Activated CD4-positive, CD25-positive, alpha-beta regulatory T cell (primary cell): ENCODE measurements at regions not wholly inside any gene's neighbourhood (a gene's known extent, or its start where the extent isn't known, plus 50 kb on each side); places are given as distances from the start of the nearest gene placed in this dataset.

Source experiments
- DNase-seq, 4 experiments: peaks; one replicate each; lab custom pipeline; 2025; lab: John Stamatoyannopoulos, UW

GRCh38 chr21:38151021-38151645 lies 105.7 kb upstream of the KCNJ15 start:
- DNase-seq: no peak

- no peak for DNase-seq
Observed at GRCh38 chr21:38156200-38156599, 100.6 kb upstream of the KCNJ15 start.

DNA sequence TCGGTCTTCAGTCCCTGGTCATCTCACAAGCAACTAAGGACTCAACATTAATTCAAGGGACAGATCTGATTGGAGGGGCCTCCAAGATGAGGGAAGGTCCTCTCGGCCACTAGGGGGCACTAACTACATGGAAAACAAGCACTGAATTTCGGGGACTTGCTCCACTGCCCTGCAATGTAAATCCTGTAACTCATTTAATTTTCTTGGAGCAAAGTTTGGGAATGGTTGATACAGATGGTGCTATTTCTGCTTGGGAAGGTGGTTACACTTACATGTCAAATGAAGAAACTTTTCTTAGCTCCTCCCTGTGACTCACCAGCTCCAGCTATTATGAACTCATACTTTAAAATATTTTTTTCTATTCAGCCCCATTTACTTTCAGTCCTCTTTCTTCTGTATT lies 97.4 kb upstream of the KCNJ15 start:
- peak in 1 of 4 experiments; percentile 16 for DNase-seq

DNA sequence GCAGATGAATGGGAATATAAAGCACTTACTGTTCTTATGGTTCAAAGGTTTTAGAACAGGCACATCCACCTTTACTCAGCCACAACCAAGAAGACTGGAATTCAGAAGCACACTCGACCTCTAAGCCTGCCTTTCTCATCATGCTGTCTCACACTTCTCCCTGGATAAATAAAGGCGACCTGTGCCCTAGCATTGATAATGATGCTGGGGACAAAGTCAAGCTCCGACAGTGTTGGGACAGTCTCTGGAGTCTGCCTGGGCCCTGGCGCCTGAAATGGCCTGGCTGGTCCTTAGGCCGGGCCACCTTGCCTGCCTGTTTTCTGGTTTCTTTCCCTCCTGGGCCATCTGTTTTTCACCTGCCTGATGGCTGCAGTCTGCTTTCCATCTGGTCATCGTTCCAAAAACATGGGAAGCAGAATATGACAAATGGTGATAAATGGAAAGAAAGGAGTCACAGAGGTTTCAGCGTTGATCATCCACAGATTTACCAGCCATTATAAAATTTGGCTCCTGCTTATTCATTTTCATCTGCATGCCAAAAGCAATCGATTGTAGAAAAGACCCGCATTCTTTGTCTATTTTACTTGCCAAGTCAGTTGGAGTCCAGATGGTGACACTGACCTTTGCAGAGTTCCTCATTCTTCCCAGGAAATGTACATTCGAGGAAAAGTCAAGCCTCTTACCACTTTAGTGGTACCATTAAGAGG lies 91.2 kb upstream of the KCNJ15 start:
- DNase-seq: no peak

DNA sequence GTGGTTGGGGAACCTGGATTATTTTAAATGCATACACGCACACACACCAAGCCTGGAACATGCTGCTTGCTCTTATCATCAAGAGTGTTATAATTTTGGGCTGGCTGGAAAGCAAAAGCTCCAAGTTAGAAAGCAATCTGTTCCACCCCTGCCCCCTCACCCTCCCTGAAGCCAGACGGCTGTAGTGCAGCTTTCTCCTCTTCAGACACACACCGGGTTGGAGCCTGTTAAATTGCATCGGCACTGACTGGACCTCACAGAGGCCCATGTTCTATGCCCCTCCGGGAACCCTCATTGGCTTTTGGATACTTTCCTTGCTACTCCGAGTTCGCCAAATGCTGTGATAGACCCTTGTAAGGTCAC lies 90.6 kb upstream of the KCNJ15 start:
- no peak for DNase-seq

- no peak for DNase-seq
Observed at GRCh38 chr21:38167345-38167744, 89.4 kb upstream of the KCNJ15 start.

DNA sequence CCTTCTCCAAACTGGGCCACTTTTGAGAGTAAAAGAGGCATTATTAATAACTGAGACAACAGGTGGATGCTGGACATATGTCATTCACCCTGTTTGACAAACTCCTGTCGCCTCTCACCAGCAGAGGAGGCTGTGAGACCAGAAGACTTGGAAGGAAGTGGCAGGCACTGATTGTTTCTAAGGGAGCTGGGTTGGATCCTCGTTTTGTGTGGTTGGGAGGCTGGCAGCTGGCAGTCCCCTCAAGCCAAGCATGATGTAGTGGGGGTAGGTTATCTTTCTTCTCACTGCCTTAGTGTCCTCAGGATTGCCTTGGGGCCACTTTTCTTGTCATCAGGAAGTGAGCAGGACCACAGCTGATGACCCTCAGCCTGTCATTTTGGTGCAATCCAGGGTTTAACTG lies 86.5 kb upstream of the KCNJ15 start:
- DNase-seq: no peak

- DNase-seq: no peak
Observed at GRCh38 chr21:38170704-38171682, 85.8 kb upstream of the KCNJ15 start.

- no peak for DNase-seq
Observed at GRCh38 chr21:38171723-38172344, 85.0 kb upstream of the KCNJ15 start.

GRCh38 chr21:38173276-38174035 lies 83.3 kb upstream of the KCNJ15 start:
- DNase-seq: no peak

DNA sequence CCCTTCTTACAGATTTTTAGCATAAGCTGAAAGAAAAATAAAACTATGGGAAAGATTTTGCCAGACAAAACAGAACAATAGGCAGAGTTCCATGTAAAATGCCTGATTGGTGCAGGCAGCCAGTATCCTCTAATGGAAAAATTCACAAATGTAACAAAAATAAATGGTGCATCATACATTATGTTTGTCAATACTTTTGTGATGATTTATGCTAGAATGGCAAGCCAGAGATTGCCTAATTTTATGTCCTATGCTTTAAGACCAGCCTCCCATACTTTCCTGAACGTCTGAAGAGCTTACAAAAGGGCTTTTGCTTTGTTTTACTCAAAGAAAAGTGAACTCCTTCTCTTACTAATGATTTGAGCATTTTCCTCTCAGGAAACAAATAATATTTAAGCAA lies 81.5 kb upstream of the KCNJ15 start:
- no peak for DNase-seq

GRCh38 chr21:38177919-38178652 lies 78.7 kb upstream of the KCNJ15 start:
- DNase-seq: no peak

DNA sequence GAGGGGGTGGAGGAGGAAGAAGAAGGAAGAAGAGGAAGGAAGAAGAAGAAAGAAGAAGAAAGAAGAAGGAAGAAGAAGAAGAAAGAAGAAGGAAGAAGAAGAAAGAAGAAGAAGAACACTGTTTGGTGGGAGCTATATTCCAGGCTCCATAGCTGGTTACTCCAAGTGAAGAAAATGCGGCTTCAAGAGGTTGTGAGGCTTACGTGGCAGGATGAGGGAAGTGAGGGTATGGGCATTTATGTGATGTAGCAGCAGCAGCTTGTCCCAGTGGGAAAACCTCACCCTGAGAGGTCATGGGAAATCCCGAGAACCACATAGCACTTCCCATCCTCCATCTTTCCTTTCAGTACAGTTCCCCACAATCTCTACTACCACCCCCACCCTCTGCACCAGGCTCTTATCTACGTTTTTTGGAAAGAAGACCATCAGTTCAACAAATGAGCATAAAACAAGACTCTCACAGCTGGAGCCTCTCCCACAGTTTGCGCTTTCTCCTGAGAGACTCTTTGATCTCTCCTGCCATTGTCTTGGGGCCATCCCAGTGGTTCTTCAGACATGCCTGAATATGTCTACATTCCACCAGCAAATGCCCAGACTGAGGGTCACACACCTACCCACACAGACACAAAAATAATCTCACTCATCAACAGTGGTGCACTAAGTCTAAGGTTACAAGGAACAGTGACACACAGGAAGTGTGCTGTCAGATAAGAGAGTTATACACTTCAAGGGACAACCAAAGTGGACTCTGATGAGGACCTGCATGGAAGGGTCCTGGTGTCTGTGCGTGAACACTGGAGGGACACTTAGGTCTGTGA lies 77.9 kb upstream of the KCNJ15 start:
- DNase-seq: no peak

GRCh38 chr21:38179511-38179910 lies 77.3 kb upstream of the KCNJ15 start:
- no peak for DNase-seq

DNA sequence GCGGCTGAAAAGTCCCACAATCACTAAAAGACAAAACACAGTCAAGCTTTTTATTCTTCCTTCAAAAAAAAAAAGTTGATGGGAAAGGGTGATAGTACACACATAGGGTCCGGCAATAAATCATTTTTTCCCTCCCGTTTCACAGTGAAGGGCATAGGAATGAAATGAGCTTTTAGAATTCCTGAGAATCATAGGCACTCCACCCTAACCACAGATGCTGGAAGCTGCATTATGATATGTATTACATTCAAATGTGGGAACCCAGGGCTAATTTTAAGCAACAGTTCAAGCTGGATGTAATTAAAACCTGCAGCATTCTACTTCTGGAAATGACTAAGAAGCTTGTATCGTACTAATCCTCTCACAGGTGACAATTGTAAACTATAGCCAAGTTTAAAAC lies 75.7 kb upstream of the KCNJ15 start:
- DNase-seq: no peak

- DNase-seq: no peak
Observed at GRCh38 chr21:38182370-38182985, 74.3 kb upstream of the KCNJ15 start.

DNA sequence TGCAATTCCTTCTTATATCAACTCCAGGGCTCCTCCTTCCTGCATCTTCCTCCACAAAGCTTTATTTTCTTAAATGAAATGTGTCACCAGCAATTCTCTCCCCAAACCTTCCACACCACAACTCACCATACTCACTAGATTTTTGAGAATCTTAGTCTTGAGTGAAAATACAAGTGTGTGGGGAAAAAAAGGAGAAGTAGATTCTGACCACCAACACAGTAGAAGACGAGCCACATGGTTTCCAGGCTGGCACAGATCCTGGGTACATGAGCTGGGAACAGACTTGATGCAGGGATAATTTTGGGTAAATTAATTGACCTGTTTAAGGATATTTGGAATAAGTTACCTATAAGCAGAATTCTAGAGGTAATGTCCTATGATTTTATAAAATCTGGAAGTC lies 72.8 kb upstream of the KCNJ15 start:
- no peak for DNase-seq

DNA sequence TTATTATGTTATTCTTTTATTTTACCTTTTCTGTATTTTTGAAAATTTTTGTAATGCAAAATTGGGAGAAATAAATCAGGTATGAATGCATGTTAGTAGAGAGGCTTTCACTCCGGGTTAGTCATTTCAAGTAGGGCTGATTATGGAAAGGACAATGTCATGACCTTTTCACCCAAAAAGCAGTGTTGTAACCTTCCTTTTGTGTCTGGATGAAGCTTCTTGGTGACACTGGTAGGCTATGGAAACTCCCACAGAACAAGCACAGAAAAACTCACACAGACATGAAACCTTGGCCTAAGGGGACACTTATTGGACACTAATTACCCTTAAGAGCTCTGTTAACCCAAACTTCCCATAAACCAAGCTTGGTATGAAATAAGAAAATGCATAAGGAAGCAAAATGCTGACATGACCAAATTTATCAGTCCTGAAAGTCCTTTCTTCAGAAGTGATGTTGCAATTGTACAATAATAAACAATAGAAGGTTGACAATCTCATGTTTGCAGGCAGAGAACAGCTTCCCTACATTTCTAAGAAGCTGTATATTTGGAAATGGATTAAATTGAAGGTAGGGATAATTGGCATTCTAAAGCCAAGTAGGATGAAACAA lies 70.0 kb upstream of the KCNJ15 start:
- DNase-seq: no peak

DNA sequence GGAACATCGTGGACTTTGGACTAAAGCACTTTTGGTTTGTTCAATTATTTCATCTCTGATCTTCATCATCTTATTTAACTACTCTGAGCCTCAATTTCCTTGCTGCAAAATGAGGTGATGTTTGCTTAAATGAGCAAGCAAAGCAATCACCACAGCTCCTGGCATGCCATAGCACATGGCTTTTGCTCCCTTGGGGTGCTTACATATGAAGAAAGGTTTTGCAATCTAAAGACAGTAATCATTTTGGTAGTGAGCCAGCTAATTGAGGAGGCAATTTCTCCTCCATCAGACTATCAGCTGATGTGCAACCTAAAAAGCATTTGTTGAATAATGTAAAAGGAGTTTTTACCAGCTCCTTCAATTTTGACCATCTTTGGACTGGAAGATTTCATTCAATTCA lies 68.8 kb upstream of the KCNJ15 start:
- no peak for DNase-seq
